ENCODE measurements at regions not wholly inside any gene's neighbourhood (a gene's known extent, or its start where the extent isn't known, plus 50 kb on each side); places are given as distances from the start of the nearest gene placed in this dataset.

GRCh38 chr9:135320331-135320730 is 159.3 kb upstream of the PPP1R26 start:
- no peak for DNase-seq
- Histone ChIP-seq H3K27me3 (no peaks in the 10 kb centered on the region), H3K4me1 (no peaks in the 10 kb centered on the region), H3K9me3 (no peaks in the 10 kb centered on the region), H3K36me3 (no peaks in the 10 kb centered on the region), H3K27ac (no peak overlapping the region), H3K4me3 (no peak overlapping the region)
- WGBS (ENCODE audit: insufficient coverage, low coverage, low lambda C conversion rate, missing lambda C conversion rate): 75% methylated on average over 6 of the region's 6 CpGs
- TF ChIP-seq POLR2A (IDR thresholded peaks at IDR 0.05): no peak
- no peak for TF ChIP-seq CTCF (IDR thresholded peaks at IDR 0.05)
- ATAC-seq: no peak
- intact Hi-C loops (cut with DNase I): no loop called here

GRCh38 chr9:135320943-135321342 is 158.6 kb upstream of the PPP1R26 start:
- WGBS (ENCODE audit: insufficient coverage, low coverage, low lambda C conversion rate, missing lambda C conversion rate): 40% methylated on average over 2 of the region's 6 CpGs
- H3K4me3 ChIP-seq: no peak overlapping the region
- H3K27ac ChIP-seq: no peak overlapping the region
- H3K27me3 ChIP-seq: no peaks in the 10 kb centered on the region
- DNase-seq (no peak), ATAC-seq (peak in 1 of 4 donors; percentile 33)
- intact Hi-C loops (cut with DNase I): no loop called here
- TF ChIP-seq CTCF (IDR thresholded peaks at IDR 0.05) (no peak), POLR2A (IDR thresholded peaks at IDR 0.05) (no peak)
- no peaks in the 10 kb centered on the region for H3K9me3 ChIP-seq
- no peaks in the 10 kb centered on the region for H3K36me3 ChIP-seq
- H3K4me1 ChIP-seq: no peaks in the 10 kb centered on the region

- intact Hi-C loops (cut with DNase I): no loop called here
- no peaks in the 10 kb centered on the region for H3K9me3 ChIP-seq
- ATAC-seq (peak in 1 of 4 donors; percentile 18), DNase-seq (no peak)
- H3K4me3 ChIP-seq: no peak overlapping the region
- H3K27me3 ChIP-seq: no peaks in the 10 kb centered on the region
- H3K36me3 ChIP-seq: no peaks in the 10 kb centered on the region
- WGBS (ENCODE audit: insufficient coverage, low coverage, low lambda C conversion rate, missing lambda C conversion rate): 20% methylated on average over 1 of the region's 4 CpGs
- no peaks in the 10 kb centered on the region for H3K4me1 ChIP-seq
- TF ChIP-seq CTCF (IDR thresholded peaks at IDR 0.05): no peak
- TF ChIP-seq POLR2A (IDR thresholded peaks at IDR 0.05): no peak
- H3K27ac ChIP-seq: no peak overlapping the region
Observed at GRCh38 chr9:135321580-135321979, 158.0 kb upstream of the PPP1R26 start.

GRCh38 chr9:135324329-135324728 is 155.3 kb upstream of the PPP1R26 start:
- ATAC-seq: no peak
- no peak overlapping the region for H3K4me3 ChIP-seq
- no peaks in the 10 kb centered on the region for H3K4me1 ChIP-seq
- DNase-seq: no peak
- H3K27me3 ChIP-seq: no peaks in the 10 kb centered on the region
- intact Hi-C loops (cut with DNase I): no loop called here
- H3K9me3 ChIP-seq: no peaks in the 10 kb centered on the region
- H3K27ac ChIP-seq: no peak overlapping the region
- no peaks in the 10 kb centered on the region for H3K36me3 ChIP-seq
- WGBS (ENCODE audit: insufficient coverage, low coverage, low lambda C conversion rate, missing lambda C conversion rate): 80% methylated on average over 1 of the region's 6 CpGs
- TF ChIP-seq POLR2A (IDR thresholded peaks at IDR 0.05): no peak
- no peak for TF ChIP-seq CTCF (IDR thresholded peaks at IDR 0.05)

- DNase-seq (no peak), ATAC-seq (no peak)
- no peak overlapping the region for H3K27ac ChIP-seq
- H3K27me3 ChIP-seq: no peaks in the 10 kb centered on the region
- TF ChIP-seq CTCF (IDR thresholded peaks at IDR 0.05) (no peak), POLR2A (IDR thresholded peaks at IDR 0.05) (no peak)
- intact Hi-C loops (cut with DNase I): no loop called here
- H3K36me3 ChIP-seq: no peaks in the 10 kb centered on the region
- WGBS (ENCODE audit: insufficient coverage, low coverage, low lambda C conversion rate, missing lambda C conversion rate): 40% methylated on average over 1 of the region's 7 CpGs
- no peak overlapping the region for H3K4me3 ChIP-seq
- H3K9me3 ChIP-seq: no peaks in the 10 kb centered on the region
- H3K4me1 ChIP-seq: no peaks in the 10 kb centered on the region
Observed at GRCh38 chr9:135326141-135326540, 153.4 kb upstream of the PPP1R26 start.

Data from right lobe of liver (tissue), 6 donors.